HepG2 (cell line): ENCODE measurements at regions not wholly inside any gene's neighbourhood (a gene's known extent, or its start where the extent isn't known, plus 50 kb on each side); places are given as distances from the start of the nearest gene placed in this dataset.

Experiments
- ATAC-seq: fragments of 200-7000 bp; cut with Tn5 transposase; 3 replicates; pipeline ENCODE4 v1.9.1; 2020; ENCODE audit warnings: mild to moderate bottlenecking, moderate library complexity
- BruUV-seq: library from RNA; stranded (reverse); fragments of 400-500 nt; replicated peaks from 2 replicates; lab custom pipeline; 2021; lab: Mats Ljungman, UMichigan
- CTCF ChIA-PET: fragments of 300-600 bp; formaldehyde crosslinking; extraction: SDS; loops from one replicate; lab custom pipeline; 2021; ENCODE audit warnings: low total read pairs, inconsistent platforms, low intra/inter-chr PET ratio; lab: Yijun Ruan, JAX
- POLR2A ChIA-PET: fragments of 350-600 bp; sonication (Branson Sonifier 250); formaldehyde crosslinking; loops from one replicate; lab custom pipeline; 2020; ENCODE audit warnings: antibody characterized with exemption, inconsistent platforms; lab: Yijun Ruan, JAX
- DNase-seq: peaks from one replicate; pipeline ENCODE4 v3.0.0-alpha.2; 2015; ENCODE audit warnings: low spot score
- FAIRE-seq: peaks from 3 replicates; lab custom pipeline; 2011; peaks lifted over from hg19 to GRCh38; lab: Jason Lieb, UNC
- H2AFZ ChIP-seq: one replicate; pipeline ENCODE4 v1.6.1; 2011; ENCODE audit warnings: low read length, inconsistent platforms
- H3K27ac ChIP-seq: fragments of 300-600 bp; 3 replicates; pipeline ENCODE4 v1.8.0; 2011; ENCODE audit warnings: mixed run types, mild to moderate bottlenecking, mixed read lengths, low read length, inconsistent platforms; ENCODE audit not compliant: insufficient read depth; ENCODE audit errors: extremely low read length
- H3K27me3 ChIP-seq, 2 experiments: fragments of 200-600 bp in 1 of 2; 2 replicates in 1 of 2; 3 replicates in 1 of 2; pipeline versions ENCODE4 v1.6.0 to v1.8.0; 2011; ENCODE audit warnings: low read length in 2 of 2, mild to moderate bottlenecking in 2 of 2, moderate library complexity in 2 of 2, inconsistent platforms in 1 of 2; ENCODE audit not compliant: insufficient read depth in 2 of 2, control insufficient read depth in 1 of 2
- H3K36me3 ChIP-seq, 2 experiments: fragments of 200-600 bp in 1 of 2; replicated peaks in 1 of 2; 2 replicates in 1 of 2; 3 replicates in 1 of 2; pipeline versions ENCODE4 v1.5.1 to v1.8.0; 2011; ENCODE audit warnings: low read length in 2 of 2, inconsistent platforms in 1 of 2; ENCODE audit not compliant: insufficient read depth in 2 of 2, control insufficient read depth in 1 of 2
- H3K4me1 ChIP-seq: 2 replicates; pipeline ENCODE4 v1.5.1; 2012; ENCODE audit warnings: low read length, inconsistent platforms; ENCODE audit not compliant: insufficient read depth
- H3K4me2 ChIP-seq: 2 replicates; pipeline ENCODE4 v1.6.0; 2011; ENCODE audit warnings: low read depth, low read length, inconsistent platforms
- H3K4me3 ChIP-seq, 3 experiments: fragments of 200-600 bp in 1 of 3; sonication (generic), shearing (Covaris generic) in 1 of 3; replicated peaks in 1 of 3; 2 replicates each; pipeline ENCODE4 v1.5.1; 2011 to 2016; ENCODE audit warnings: low read length in 3 of 3, inconsistent platforms in 2 of 3, low read depth in 2 of 3, mild to moderate bottlenecking in 2 of 3, control low read depth in 1 of 3, mixed read lengths in 1 of 3; ENCODE audit not compliant: insufficient read depth in 1 of 3
- H3K79me2 ChIP-seq: one replicate; pipeline ENCODE4 v1.6.1; 2011; ENCODE audit warnings: low read length, inconsistent platforms; ENCODE audit not compliant: insufficient read depth
- H3K9ac ChIP-seq: 2 replicates; pipeline ENCODE4 v1.6.0; 2011; ENCODE audit warnings: mild to moderate bottlenecking, low read depth, low read length, inconsistent platforms; ENCODE audit not compliant: insufficient read depth
- H3K9me3 ChIP-seq: 2 replicates; pipeline ENCODE4 v1.5.1; 2012; ENCODE audit warnings: mild to moderate bottlenecking, low read length
- H4K20me1 ChIP-seq: 2 replicates; pipeline ENCODE4 v1.6.0; 2011; ENCODE audit warnings: inconsistent platforms, mild to moderate bottlenecking, low read length, moderate library complexity; ENCODE audit not compliant: insufficient read depth
- FOXA1 ChIP-seq, 2 experiments: fragments of 450-650 bp in 1 of 2; sonication (generic) in 1 of 2; formaldehyde crosslinking in 1 of 2; IDR thresholded peaks; 2 replicates each; pipeline versions ENCODE4 v1.4.0 to v1.6.1; 2016 to 2020; ENCODE audit warnings: missing genetic modification reagents in 1 of 2
- HOXA5 ChIP-seq: sonication (generic); formaldehyde crosslinking; IDR thresholded peaks from 2 replicates; pipeline ENCODE4 v1.4.0; 2020; ENCODE audit warnings: missing genetic modification reagents
- KAT7 ChIP-seq: IDR thresholded peaks from 2 replicates; pipeline ENCODE4 v1.6.1; 2018; ENCODE audit warnings: borderline replicate concordance, missing compliant biosample characterization
- NFYB ChIP-seq: sonication (generic); formaldehyde crosslinking; IDR thresholded peaks from 2 replicates; pipeline ENCODE4 v1.4.0; 2020; ENCODE audit warnings: missing genetic modification reagents
- RNF2 ChIP-seq: fragments of 450-650 bp; conservative IDR thresholded peaks from 2 replicates; pipeline ENCODE4 v1.6.1; 2016; ENCODE audit warnings: low read depth
- ZBTB49 ChIP-seq: sonication (generic); formaldehyde crosslinking; IDR thresholded peaks from 2 replicates; pipeline ENCODE4 v1.4.0; 2020; ENCODE audit warnings: missing genetic modification reagents, borderline replicate concordance
- ZMYM3 ChIP-seq: sonication (generic); formaldehyde crosslinking; IDR thresholded peaks from 2 replicates; pipeline ENCODE4 v1.5.1; 2020; ENCODE audit warnings: mild to moderate bottlenecking, missing genetic modification reagents
- ZNF510 ChIP-seq: sonication (generic); formaldehyde crosslinking; IDR thresholded peaks from 2 replicates; pipeline ENCODE4 v1.4.0; 2020; ENCODE audit warnings: low read depth, mild to moderate bottlenecking, missing genetic modification reagents
- ZNF546 ChIP-seq: sonication (generic); formaldehyde crosslinking; conservative IDR thresholded peaks from 2 replicates; pipeline ENCODE4 v1.8.1; 2023; ENCODE audit warnings: mild to moderate bottlenecking, missing genetic modification reagents
- WGBS: methylation state at CpG from one replicate; pipeline ENCODE4 v1.1.6; 2017; ENCODE audit warnings: low lambda C conversion rate; 5-methylcytosine and 5-hydroxymethylcytosine counted together
- in situ Hi-C: cut with HindIII; loops from 2 replicates; pipeline ENCODE4 v1.10.0; 2017; ENCODE audit warnings: low pct_unique_long_range_greater_than_20kb; ENCODE audit not compliant: extremely low pct_ligation_motif_present
- intact Hi-C: fragments of 100-400 bp; cut with micrococcal nuclease; formaldehyde crosslinking; loops from one replicate; pipeline ENCODE4 v1.10.0; 2022; ENCODE audit not compliant: unreplicated experiment
- TF ChIP-seq, protein P1 (sequence below): sonication (generic); formaldehyde crosslinking; IDR thresholded peaks from 2 replicates; pipeline ENCODE4 v1.5.1; 2020; ENCODE audit warnings: mild to moderate bottlenecking, missing genetic modification reagents

- TF ChIP-seq ZBTB49 (CRISPR knock-in tag) (no peak), NFYB (CRISPR knock-in tag) (no peak), KAT7 (CRISPR knock-in tag) (no peak), HOXA5 (CRISPR knock-in tag) (no peak), RNF2 (no peak)
Observed at GRCh38 chr10:9535744-9536143, 1481.3 kb downstream of the GATA3 start (continued).

- FAIRE-seq (no peak), ATAC-seq (no peak), DNase-seq (no peak)
- Histone ChIP-seq H3K27ac (no peak overlapping the region), H3K36me3 (no peaks in the 10 kb centered on the region), H3K4me2 (no peak overlapping the region), H2AFZ (no peak overlapping the region), H4K20me1 (no peaks in the 10 kb centered on the region), H3K9ac (no peak overlapping the region), H3K27me3 (no peaks in the 10 kb centered on the region), H3K79me2 (no peaks in the 10 kb centered on the region), H3K4me1 (no peaks in the 10 kb centered on the region), H3K9me3 (peaks cover 70% of the 10 kb centered on the region), H3K4me3 (no peak overlapping the region)
- BruUV-seq, result no TSS peak
- in situ Hi-C loops (no loop called here), intact Hi-C loops (no loop called here)
- TF ChIP-seq FOXA1 (IDR thresholded peaks at IDR 0.05), result no peak
- TF ChIP-seq FOXA1 (CRISPR knock-in tag; IDR thresholded peaks at IDR 0.05), result no peak
- no peak for TF ChIP-seq ZNF546 (CRISPR knock-in tag)
- no peak for TF ChIP-seq ZMYM3 (CRISPR knock-in tag)
- TF ChIP-seq ZNF510 (CRISPR knock-in tag), result no peak
- TF ChIP-seq, protein P1, sequence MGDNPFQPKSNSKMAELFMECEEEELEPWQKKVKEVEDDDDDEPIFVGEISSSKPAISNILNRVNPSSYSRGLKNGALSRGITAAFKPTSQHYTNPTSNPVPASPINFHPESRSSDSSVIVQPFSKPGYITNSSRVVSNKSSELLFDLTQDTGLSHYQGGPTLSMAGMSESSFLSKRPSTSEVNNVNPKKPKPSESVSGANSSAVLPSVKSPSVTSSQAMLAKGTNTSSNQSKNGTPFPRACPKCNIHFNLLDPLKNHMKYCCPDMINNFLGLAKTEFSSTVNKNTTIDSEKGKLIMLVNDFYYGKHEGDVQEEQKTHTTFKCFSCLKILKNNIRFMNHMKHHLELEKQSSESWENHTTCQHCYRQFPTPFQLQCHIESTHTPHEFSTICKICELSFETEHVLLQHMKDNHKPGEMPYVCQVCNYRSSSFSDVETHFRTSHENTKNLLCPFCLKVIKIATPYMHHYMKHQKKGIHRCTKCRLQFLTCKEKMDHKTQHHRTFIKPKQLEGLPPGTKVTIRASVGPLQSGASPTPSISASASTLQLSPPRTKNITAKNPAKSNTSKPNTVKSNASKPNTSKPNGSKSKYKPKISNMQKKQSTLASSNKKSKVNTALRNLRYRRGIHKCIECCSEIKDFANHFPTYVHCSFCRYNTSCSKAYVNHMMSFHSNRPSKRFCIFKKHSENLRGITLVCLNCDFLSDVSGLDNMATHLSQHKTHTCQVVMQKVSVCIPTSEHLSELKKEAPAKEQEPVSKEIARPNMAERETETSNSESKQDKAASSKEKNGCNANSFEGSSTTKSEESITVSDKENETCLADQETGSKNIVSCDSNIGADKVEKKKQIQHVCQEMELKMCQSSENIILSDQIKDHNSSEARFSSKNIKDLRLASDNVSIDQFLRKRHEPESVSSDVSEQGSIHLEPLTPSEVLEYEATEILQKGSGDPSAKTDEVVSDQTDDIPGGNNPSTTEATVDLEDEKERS, result no peak
- ChIA-PET CTCF (no interaction called here), POLR2A (no interaction called here)
- 4% methylated on average over 2 of the region's 2 CpGs for WGBS
Observed at GRCh38 chr10:9545073-9545472, 1472.6 kb upstream of the CELF2 start.
